DOHH2 (cell line): ENCODE measurements at regions not wholly inside any gene's neighbourhood (a gene's known extent, or its start where the extent isn't known, plus 50 kb on each side); places are given as distances from the start of the nearest gene placed in this dataset.
"Not testable (repeated sequence)": the region's sequence is repeated elsewhere in the genome, so short reads cannot be mapped to it uniquely, and the experiment has no call there.

Experiments
- EZH2phosphoT487 ChIP-seq: fragments of 200-600 bp; sonication (generic); IDR thresholded peaks from 2 replicates; pipeline ENCODE4 v1.6.1; 2017; ENCODE audit warnings: borderline replicate concordance, mild to moderate bottlenecking, antibody characterized with exemption, low read length, moderate library complexity, mixed read lengths
- TF ChIP-seq, protein P1 (sequence below): fragments of 200-600 bp; sonication (generic); IDR thresholded peaks from one replicate; pipeline ENCODE4 v1.5.1; 2014; ENCODE audit warnings: antibody characterized with exemption, mild to moderate bottlenecking, low read depth, low read length; ENCODE audit not compliant: poor library complexity, severe bottlenecking

DNA sequence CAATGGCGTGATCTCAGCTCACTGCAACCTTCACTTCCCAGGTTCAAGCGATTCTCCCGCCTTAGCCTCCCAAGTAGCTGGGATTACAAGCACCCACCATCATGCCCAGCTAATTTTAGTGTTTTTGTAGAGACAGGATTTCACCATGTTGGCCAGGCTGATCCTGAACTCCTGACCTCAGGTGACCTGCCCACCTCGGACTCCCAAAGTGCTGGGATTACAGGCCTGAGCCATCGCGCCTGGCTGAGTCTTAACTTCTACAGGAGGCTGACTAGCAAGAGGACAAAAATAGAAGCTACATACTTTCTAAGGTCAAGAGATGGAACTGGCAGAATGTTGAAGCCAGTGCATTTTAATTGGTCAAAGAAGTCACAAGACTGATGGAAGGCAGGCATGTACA, 2296.2 kb upstream of the RAG2 start:
- TF ChIP-seq, protein P1, sequence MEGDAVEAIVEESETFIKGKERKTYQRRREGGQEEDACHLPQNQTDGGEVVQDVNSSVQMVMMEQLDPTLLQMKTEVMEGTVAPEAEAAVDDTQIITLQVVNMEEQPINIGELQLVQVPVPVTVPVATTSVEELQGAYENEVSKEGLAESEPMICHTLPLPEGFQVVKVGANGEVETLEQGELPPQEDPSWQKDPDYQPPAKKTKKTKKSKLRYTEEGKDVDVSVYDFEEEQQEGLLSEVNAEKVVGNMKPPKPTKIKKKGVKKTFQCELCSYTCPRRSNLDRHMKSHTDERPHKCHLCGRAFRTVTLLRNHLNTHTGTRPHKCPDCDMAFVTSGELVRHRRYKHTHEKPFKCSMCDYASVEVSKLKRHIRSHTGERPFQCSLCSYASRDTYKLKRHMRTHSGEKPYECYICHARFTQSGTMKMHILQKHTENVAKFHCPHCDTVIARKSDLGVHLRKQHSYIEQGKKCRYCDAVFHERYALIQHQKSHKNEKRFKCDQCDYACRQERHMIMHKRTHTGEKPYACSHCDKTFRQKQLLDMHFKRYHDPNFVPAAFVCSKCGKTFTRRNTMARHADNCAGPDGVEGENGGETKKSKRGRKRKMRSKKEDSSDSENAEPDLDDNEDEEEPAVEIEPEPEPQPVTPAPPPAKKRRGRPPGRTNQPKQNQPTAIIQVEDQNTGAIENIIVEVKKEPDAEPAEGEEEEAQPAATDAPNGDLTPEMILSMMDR: not testable (repeated sequence)
- not testable (repeated sequence) for TF ChIP-seq EZH2phosphoT487
